ENCODE measurements at regions not wholly inside any gene's neighbourhood (a gene's known extent, or its start where the extent isn't known, plus 50 kb on each side); places are given as distances from the start of the nearest gene placed in this dataset.

- H3K4me2 ChIP-seq (ENCODE audit: insufficient read depth, low read length) = no peak overlapping the region
- no peaks in the 10 kb centered on the region for H3K9me3 ChIP-seq (ENCODE audit: insufficient read depth, low read length, severe bottlenecking)
- no peak overlapping the region for H3K9ac ChIP-seq (ENCODE audit: low read depth, low read length)
- H3K4me1 ChIP-seq (ENCODE audit: insufficient read depth, low read length) = no peaks in the 10 kb centered on the region
- no peak overlapping the region for H3K27ac ChIP-seq (ENCODE audit: low read length)
- no peak overlapping the region for H2AFZ ChIP-seq (ENCODE audit: low read depth, low read length)
- no peaks in the 10 kb centered on the region for H3K79me2 ChIP-seq (ENCODE audit: insufficient read depth, low read length)
- ATAC-seq (ENCODE audit: insufficient read depth, low read depth) (no peak), DNase-seq (no peak)
- no peaks in the 10 kb centered on the region for H3K36me3 ChIP-seq (ENCODE audit: insufficient read depth, low read length)
- TF ChIP-seq, protein P1, sequence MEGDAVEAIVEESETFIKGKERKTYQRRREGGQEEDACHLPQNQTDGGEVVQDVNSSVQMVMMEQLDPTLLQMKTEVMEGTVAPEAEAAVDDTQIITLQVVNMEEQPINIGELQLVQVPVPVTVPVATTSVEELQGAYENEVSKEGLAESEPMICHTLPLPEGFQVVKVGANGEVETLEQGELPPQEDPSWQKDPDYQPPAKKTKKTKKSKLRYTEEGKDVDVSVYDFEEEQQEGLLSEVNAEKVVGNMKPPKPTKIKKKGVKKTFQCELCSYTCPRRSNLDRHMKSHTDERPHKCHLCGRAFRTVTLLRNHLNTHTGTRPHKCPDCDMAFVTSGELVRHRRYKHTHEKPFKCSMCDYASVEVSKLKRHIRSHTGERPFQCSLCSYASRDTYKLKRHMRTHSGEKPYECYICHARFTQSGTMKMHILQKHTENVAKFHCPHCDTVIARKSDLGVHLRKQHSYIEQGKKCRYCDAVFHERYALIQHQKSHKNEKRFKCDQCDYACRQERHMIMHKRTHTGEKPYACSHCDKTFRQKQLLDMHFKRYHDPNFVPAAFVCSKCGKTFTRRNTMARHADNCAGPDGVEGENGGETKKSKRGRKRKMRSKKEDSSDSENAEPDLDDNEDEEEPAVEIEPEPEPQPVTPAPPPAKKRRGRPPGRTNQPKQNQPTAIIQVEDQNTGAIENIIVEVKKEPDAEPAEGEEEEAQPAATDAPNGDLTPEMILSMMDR (IDR thresholded peaks at IDR 0.05; ENCODE audit: borderline replicate concordance, extremely low read depth, low read length, poor library complexity, severe bottlenecking) = no peak
- no peak for TF ChIP-seq EZH2 (IDR thresholded peaks at IDR 0.05; ENCODE audit: borderline replicate concordance, low read depth, low read length, severe bottlenecking)
- no peaks in the 10 kb centered on the region for H4K20me1 ChIP-seq (ENCODE audit: insufficient read depth, low read length)
- peaks cover 22% of the 10 kb centered on the region for H3K27me3 ChIP-seq (ENCODE audit: insufficient read depth, low read length, poor library complexity)
- no peak overlapping the region for H3K4me3 ChIP-seq (ENCODE audit: low read depth in 1 of 2, low read length in 2 of 2)
Measured at GRCh38 chr5:36369219-36369690, 67.6 kb upstream of the RANBP3L start.

- DNase-seq = no peak
- Histone ChIP-seq H3K4me2 (ENCODE audit: insufficient read depth, low read length) (no peak overlapping the region), H3K4me1 (ENCODE audit: insufficient read depth, low read length) (no peaks in the 10 kb centered on the region), H3K4me3 (ENCODE audit: low read depth in 1 of 2, low read length in 2 of 2) (no peak overlapping the region), H4K20me1 (ENCODE audit: insufficient read depth, low read length) (no peaks in the 10 kb centered on the region), H3K9me3 (ENCODE audit: insufficient read depth, low read length, severe bottlenecking) (no peaks in the 10 kb centered on the region), H3K27me3 (ENCODE audit: insufficient read depth, low read length, poor library complexity) (peaks cover 19% of the 10 kb centered on the region), H2AFZ (ENCODE audit: low read depth, low read length) (no peak overlapping the region), H3K27ac (ENCODE audit: low read length) (no peak overlapping the region), H3K79me2 (ENCODE audit: insufficient read depth, low read length) (no peaks in the 10 kb centered on the region), H3K9ac (ENCODE audit: low read depth, low read length) (no peak overlapping the region), H3K36me3 (ENCODE audit: insufficient read depth, low read length) (no peaks in the 10 kb centered on the region)
- ATAC-seq (ENCODE audit: insufficient read depth, low read depth) = no peak
- TF ChIP-seq EZH2 (IDR thresholded peaks at IDR 0.05; ENCODE audit: borderline replicate concordance, low read depth, low read length, severe bottlenecking) = no peak
- TF ChIP-seq, protein P1 (IDR thresholded peaks at IDR 0.05; ENCODE audit: borderline replicate concordance, extremely low read depth, low read length, poor library complexity, severe bottlenecking) = no peak
Measured at GRCh38 chr5:36370073-36370472, 68.4 kb upstream of the RANBP3L start.

GRCh38 chr5:36371366-36371765 is 69.7 kb upstream of the RANBP3L start:
- no peaks in the 10 kb centered on the region for H3K9me3 ChIP-seq (ENCODE audit: insufficient read depth, low read length, severe bottlenecking)
- H3K79me2 ChIP-seq (ENCODE audit: insufficient read depth, low read length) = no peaks in the 10 kb centered on the region
- no peaks in the 10 kb centered on the region for H3K36me3 ChIP-seq (ENCODE audit: insufficient read depth, low read length)
- DNase-seq (no peak), ATAC-seq (ENCODE audit: insufficient read depth, low read depth) (no peak)
- H3K4me2 ChIP-seq (ENCODE audit: insufficient read depth, low read length) = no peak overlapping the region
- no peak overlapping the region for H3K4me3 ChIP-seq (ENCODE audit: low read depth in 1 of 2, low read length in 2 of 2)
- no peaks in the 10 kb centered on the region for H4K20me1 ChIP-seq (ENCODE audit: insufficient read depth, low read length)
- H3K27ac ChIP-seq (ENCODE audit: low read length) = no peak overlapping the region
- no peaks in the 10 kb centered on the region for H3K4me1 ChIP-seq (ENCODE audit: insufficient read depth, low read length)
- TF ChIP-seq EZH2 (IDR thresholded peaks at IDR 0.05; ENCODE audit: borderline replicate concordance, low read depth, low read length, severe bottlenecking) = no peak
- TF ChIP-seq, protein P1 (IDR thresholded peaks at IDR 0.05; ENCODE audit: borderline replicate concordance, extremely low read depth, low read length, poor library complexity, severe bottlenecking) = no peak
- no peak overlapping the region for H3K9ac ChIP-seq (ENCODE audit: low read depth, low read length)
- no peak overlapping the region for H2AFZ ChIP-seq (ENCODE audit: low read depth, low read length)
- peaks cover 17% of the 10 kb centered on the region for H3K27me3 ChIP-seq (ENCODE audit: insufficient read depth, low read length, poor library complexity)
